Nephron (organoid): ENCODE measurements at regions not wholly inside any gene's neighbourhood (a gene's known extent, or its start where the extent isn't known, plus 50 kb on each side); places are given as distances from the start of the nearest gene placed in this dataset.

ENCODE experiments used
- H3K27ac Mint-ChIP-seq, 3 experiments: 2 replicates each; pipeline ENCODE4 v1.8.0; 2020; ENCODE audit warnings: mixed read lengths in 3 of 3, mild to moderate bottlenecking in 2 of 3, moderate library complexity in 1 of 3
- H3K27me3 Mint-ChIP-seq: 2 replicates; pipeline ENCODE4 v1.8.0; 2021; ENCODE audit warnings: low read depth, mild to moderate bottlenecking, moderate library complexity, mixed read lengths
- H3K36me3 Mint-ChIP-seq: 2 replicates; pipeline ENCODE4 v1.8.0; 2020; ENCODE audit warnings: low read depth, mixed read lengths
- H3K4me1 Mint-ChIP-seq: 2 replicates; pipeline ENCODE4 v1.8.0; 2020; ENCODE audit warnings: mixed read lengths
- H3K4me3 Mint-ChIP-seq, 3 experiments: 2 replicates each; pipeline ENCODE4 v1.8.0; 2020; ENCODE audit warnings: mild to moderate bottlenecking in 3 of 3, mixed read lengths in 3 of 3, moderate library complexity in 2 of 3
- H3K9me3 Mint-ChIP-seq: 2 replicates; pipeline ENCODE4 v1.8.0; 2020; ENCODE audit warnings: mixed read lengths
- CTCF ChIP-seq, 3 experiments: fragments of 200-600 bp; sonication (generic); IDR thresholded peaks; one replicate each; pipeline ENCODE4 v1.5.0; 2021; ENCODE audit warnings: antibody characterized with exemption in 3 of 3; ENCODE audit not compliant: unreplicated experiment in 3 of 3

- Mint-ChIP-seq H3K36me3 (no peaks in the 10 kb centered on the region), H3K4me1 (no peaks in the 10 kb centered on the region), H3K9me3 (peaks cover 3% of the 10 kb centered on the region), H3K4me3 (no peak overlapping the region), H3K27ac (no peak overlapping the region), H3K27me3 (peaks cover 21% of the 10 kb centered on the region)
- no peak for TF ChIP-seq CTCF (IDR thresholded peaks at IDR 0.05; ENCODE audit: unreplicated experiment in 3 of 3)
Observed at GRCh38 chr9:90019626-90020025, 414.8 kb downstream of the GADD45G start.

- no peaks in the 10 kb centered on the region for H3K4me1 Mint-ChIP-seq
- H3K9me3 Mint-ChIP-seq: peaks cover 3% of the 10 kb centered on the region
- TF ChIP-seq CTCF (IDR thresholded peaks at IDR 0.05; ENCODE audit: unreplicated experiment in 3 of 3): no peak
- H3K36me3 Mint-ChIP-seq: no peaks in the 10 kb centered on the region
- no peak overlapping the region for H3K4me3 Mint-ChIP-seq
- H3K27ac Mint-ChIP-seq: no peak overlapping the region
- H3K27me3 Mint-ChIP-seq: peaks cover 24% of the 10 kb centered on the region
Observed at GRCh38 chr9:90020276-90020871, 415.6 kb downstream of the GADD45G start.

- peaks cover 23% of the 10 kb centered on the region for H3K27me3 Mint-ChIP-seq
- H3K36me3 Mint-ChIP-seq: no peaks in the 10 kb centered on the region
- TF ChIP-seq CTCF (IDR thresholded peaks at IDR 0.05; ENCODE audit: unreplicated experiment in 3 of 3): no peak
Observed at GRCh38 chr9:90021216-90021906, 416.5 kb downstream of the GADD45G start.

GRCh38 chr9:90022474-90022873 is 417.7 kb downstream of the GADD45G start:
- Mint-ChIP-seq H3K4me3 (no peak overlapping the region), H3K36me3 (no peaks in the 10 kb centered on the region), H3K9me3 (peaks cover 3% of the 10 kb centered on the region), H3K4me1 (no peaks in the 10 kb centered on the region), H3K27ac (no peak overlapping the region), H3K27me3 (peaks cover 18% of the 10 kb centered on the region)
- no peak for TF ChIP-seq CTCF (IDR thresholded peaks at IDR 0.05; ENCODE audit: unreplicated experiment in 3 of 3)

More at GRCh38 chr9:90021216-90021906, 416.5 kb downstream of the GADD45G start:
- H3K4me3 Mint-ChIP-seq: no peak overlapping the region
- peaks cover 3% of the 10 kb centered on the region for H3K9me3 Mint-ChIP-seq
- H3K27ac Mint-ChIP-seq: no peak overlapping the region
- no peaks in the 10 kb centered on the region for H3K4me1 Mint-ChIP-seq

GRCh38 chr9:90023861-90024260 is 419.0 kb downstream of the GADD45G start:
- no peak overlapping the region for H3K4me3 Mint-ChIP-seq
- no peak overlapping the region for H3K27ac Mint-ChIP-seq
- peaks cover 23% of the 10 kb centered on the region for H3K27me3 Mint-ChIP-seq
- no peak for TF ChIP-seq CTCF (IDR thresholded peaks at IDR 0.05; ENCODE audit: unreplicated experiment in 3 of 3)
- H3K9me3 Mint-ChIP-seq: peaks cover 3% of the 10 kb centered on the region
- H3K4me1 Mint-ChIP-seq: no peaks in the 10 kb centered on the region
- no peaks in the 10 kb centered on the region for H3K36me3 Mint-ChIP-seq

GRCh38 chr9:90024409-90024808 is 419.6 kb downstream of the GADD45G start:
- Mint-ChIP-seq H3K4me1 (no peaks in the 10 kb centered on the region), H3K4me3 (no peak overlapping the region), H3K9me3 (peaks cover 3% of the 10 kb centered on the region), H3K27ac (no peak overlapping the region), H3K27me3 (peaks cover 23% of the 10 kb centered on the region), H3K36me3 (no peaks in the 10 kb centered on the region)
- no peak for TF ChIP-seq CTCF (IDR thresholded peaks at IDR 0.05; ENCODE audit: unreplicated experiment in 3 of 3)
